ENCODE measurements at regions not wholly inside any gene's neighbourhood (a gene's known extent, or its start where the extent isn't known, plus 50 kb on each side); places are given as distances from the start of the nearest gene placed in this dataset.
"Not testable (repeated sequence)": the region's sequence is repeated elsewhere in the genome, so short reads cannot be mapped to it uniquely, and the experiment has no call there.

- Histone ChIP-seq H3K79me2 (ENCODE audit: insufficient read depth, low read length) (no peaks in the 10 kb centered on the region), H3K4me3 (replicated peaks in 1 of 3; ENCODE audit: low read depth in 2 of 3, low read length in 3 of 3) (no peak overlapping the region), H3K4me1 (ENCODE audit: control insufficient read depth in 1 of 2, insufficient read depth in 2 of 2, low read length in 2 of 2) (no peaks in the 10 kb centered on the region), H3K9me3 (replicated peaks in 1 of 2; ENCODE audit: control insufficient read depth in 1 of 2, insufficient read depth in 1 of 2, low read length in 2 of 2) (peaks cover 14 to 19% of the 10 kb centered on the region in 2 donors), H3K4me2 (replicated peaks; ENCODE audit: extremely low read depth, low read length, poor library complexity, severe bottlenecking) (no peak overlapping the region), H3K36me3 (replicated peaks in 1 of 2; ENCODE audit: control insufficient read depth in 1 of 2, insufficient read depth in 2 of 2, low read length in 2 of 2) (no peaks in the 10 kb centered on the region), H2AFZ (ENCODE audit: insufficient read depth, low read depth, low read length, poor library complexity, severe bottlenecking) (no peak overlapping the region), H3K9ac (ENCODE audit: insufficient read depth, low read length, poor library complexity, severe bottlenecking) (no peak overlapping the region), H4K20me1 (ENCODE audit: insufficient read depth, low read length) (no peaks in the 10 kb centered on the region), H3K27me3 (ENCODE audit: control insufficient read depth in 2 of 2, insufficient read depth in 2 of 2, low read length in 2 of 2) (no peaks in the 10 kb centered on the region), H3K27ac (ENCODE audit: low read depth in 1 of 2, low read length in 2 of 2) (no peak overlapping the region)
- no CpG with 5 or more reads among the region's 1 CpG for WGBS (ENCODE audit: insufficient coverage)
- intact Hi-C loops (cut with micrococcal nuclease): no loop called here
- Mint-ChIP-seq H3K27ac (no peak overlapping the region), H3K9me3 (peaks cover 4 to 15% (median 9%) of the 10 kb centered on the region in 7 donors), H3K4me3 (no peak overlapping the region), H3K4me1 (no peaks in the 10 kb centered on the region), H3K27me3 (ENCODE audit: low read depth in 3 of 3) (peaks cover 0 to 4% (median 0%) of the 10 kb centered on the region in 3 donors), H3K36me3 (no peaks in the 10 kb centered on the region)
- no peak for DNase-seq
- no peak for TF ChIP-seq CTCF (IDR thresholded peaks at IDR 0.05)
Observed at GRCh38 chr12:73699318-73699717, 838.3 kb upstream of the ATXN7L3B start.

- H3K27me3 Mint-ChIP-seq (ENCODE audit: low read depth in 3 of 3): no peaks in the 10 kb centered on the region
- no peaks in the 10 kb centered on the region for H3K36me3 Mint-ChIP-seq
- Histone ChIP-seq H3K79me2 (ENCODE audit: insufficient read depth, low read length) (no peaks in the 10 kb centered on the region), H4K20me1 (ENCODE audit: insufficient read depth, low read length) (no peaks in the 10 kb centered on the region), H3K4me1 (ENCODE audit: control insufficient read depth in 1 of 2, insufficient read depth in 2 of 2, low read length in 2 of 2) (no peaks in the 10 kb centered on the region), H2AFZ (ENCODE audit: insufficient read depth, low read depth, low read length, poor library complexity, severe bottlenecking) (no peak overlapping the region), H3K4me2 (replicated peaks; ENCODE audit: extremely low read depth, low read length, poor library complexity, severe bottlenecking) (no peak overlapping the region), H3K36me3 (replicated peaks in 1 of 2; ENCODE audit: control insufficient read depth in 1 of 2, insufficient read depth in 2 of 2, low read length in 2 of 2) (no peaks in the 10 kb centered on the region), H3K27me3 (ENCODE audit: control insufficient read depth in 2 of 2, insufficient read depth in 2 of 2, low read length in 2 of 2) (no peaks in the 10 kb centered on the region), H3K27ac (ENCODE audit: low read depth in 1 of 2, low read length in 2 of 2) (no peak overlapping the region), H3K9me3 (replicated peaks in 1 of 2; ENCODE audit: control insufficient read depth in 1 of 2, insufficient read depth in 1 of 2, low read length in 2 of 2) (peaks cover 3% of the 10 kb centered on the region in 2 donors), H3K4me3 (replicated peaks in 1 of 3; ENCODE audit: low read depth in 2 of 3, low read length in 3 of 3) (no peak overlapping the region), H3K9ac (ENCODE audit: insufficient read depth, low read length, poor library complexity, severe bottlenecking) (no peak overlapping the region)
- intact Hi-C loops (cut with micrococcal nuclease): no loop called here
- no peak for DNase-seq
- WGBS (ENCODE audit: insufficient coverage): no CpG with 5 or more reads among the region's 2 CpGs
- no peak overlapping the region for H3K27ac Mint-ChIP-seq
- H3K9me3 Mint-ChIP-seq: peaks cover 0 to 8% (median 3%) of the 10 kb centered on the region in 7 donors
- no peaks in the 10 kb centered on the region for H3K4me1 Mint-ChIP-seq
- no peak for TF ChIP-seq CTCF (IDR thresholded peaks at IDR 0.05)
- H3K4me3 Mint-ChIP-seq: no peak overlapping the region
Observed at GRCh38 chr12:73714655-73715054, 823.0 kb upstream of the ATXN7L3B start.

GRCh38 chr12:73716143-73716542 lies 821.5 kb upstream of the ATXN7L3B start:
- H3K36me3 Mint-ChIP-seq; H3K9me3 ChIP-seq (replicated peaks in 1 of 2; ENCODE audit: control insufficient read depth in 1 of 2, insufficient read depth in 1 of 2, low read length in 2 of 2); H3K36me3 ChIP-seq (replicated peaks in 1 of 2; ENCODE audit: control insufficient read depth in 1 of 2, insufficient read depth in 2 of 2, low read length in 2 of 2); H4K20me1 ChIP-seq (ENCODE audit: insufficient read depth, low read length); H3K79me2 ChIP-seq (ENCODE audit: insufficient read depth, low read length); H2AFZ ChIP-seq (ENCODE audit: insufficient read depth, low read depth, low read length, poor library complexity, severe bottlenecking); DNase-seq; H3K27me3 ChIP-seq (ENCODE audit: control insufficient read depth in 2 of 2, insufficient read depth in 2 of 2, low read length in 2 of 2); H3K27me3 Mint-ChIP-seq (ENCODE audit: low read depth in 3 of 3); H3K4me3 Mint-ChIP-seq; H3K9me3 Mint-ChIP-seq; H3K4me1 ChIP-seq (ENCODE audit: control insufficient read depth in 1 of 2, insufficient read depth in 2 of 2, low read length in 2 of 2); H3K4me2 ChIP-seq (replicated peaks; ENCODE audit: extremely low read depth, low read length, poor library complexity, severe bottlenecking); H3K4me1 Mint-ChIP-seq; intact Hi-C loops (cut with micrococcal nuclease); H3K27ac Mint-ChIP-seq; H3K4me3 ChIP-seq (replicated peaks in 1 of 3; ENCODE audit: low read depth in 2 of 3, low read length in 3 of 3); H3K9ac ChIP-seq (ENCODE audit: insufficient read depth, low read length, poor library complexity, severe bottlenecking); H3K27ac ChIP-seq (ENCODE audit: low read depth in 1 of 2, low read length in 2 of 2): not testable (repeated sequence)
- WGBS (ENCODE audit: insufficient coverage): no CpG with 5 or more reads among the region's 2 CpGs

Measured in CD14-positive monocyte (primary cell).